ENCODE measurements at regions not wholly inside any gene's neighbourhood (a gene's known extent, or its start where the extent isn't known, plus 50 kb on each side); places are given as distances from the start of the nearest gene placed in this dataset.

DNA sequence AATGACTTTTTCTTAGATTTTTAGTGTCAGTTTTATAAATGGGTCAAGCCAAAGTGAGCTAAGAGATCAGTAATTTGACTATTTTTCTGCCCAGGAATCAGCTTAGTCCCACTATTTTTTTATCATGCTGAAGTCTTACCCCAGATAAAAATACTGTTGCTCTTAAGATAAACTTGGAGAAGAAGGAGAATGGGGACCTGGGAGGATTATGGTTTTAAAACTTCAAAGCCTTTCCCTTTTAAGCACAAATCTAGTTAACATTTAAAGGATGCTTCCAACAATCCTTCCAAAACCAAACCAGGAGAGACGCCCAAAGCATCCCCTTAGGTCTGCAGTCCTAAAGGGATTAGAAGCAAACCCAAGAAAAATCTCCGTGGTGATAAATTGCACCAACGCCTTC is 172.4 kb downstream of the SP3 start:
- H3K27ac Mint-ChIP-seq, result no peak overlapping the region
- no peak for ATAC-seq (replicated peaks)
- no peak overlapping the region for H3K4me3 Mint-ChIP-seq
- peaks cover 38 to 52% of the 10 kb centered on the region in 2 donors for H3K27me3 Mint-ChIP-seq
- H3K9me3 Mint-ChIP-seq, result no peaks in the 10 kb centered on the region
- no peak for DNase-seq
- no peaks in the 10 kb centered on the region for H3K36me3 Mint-ChIP-seq (ENCODE audit: insufficient read depth)
- H3K4me1 Mint-ChIP-seq (ENCODE audit: low read depth in 2 of 2), result no peaks in the 10 kb centered on the region

DNA sequence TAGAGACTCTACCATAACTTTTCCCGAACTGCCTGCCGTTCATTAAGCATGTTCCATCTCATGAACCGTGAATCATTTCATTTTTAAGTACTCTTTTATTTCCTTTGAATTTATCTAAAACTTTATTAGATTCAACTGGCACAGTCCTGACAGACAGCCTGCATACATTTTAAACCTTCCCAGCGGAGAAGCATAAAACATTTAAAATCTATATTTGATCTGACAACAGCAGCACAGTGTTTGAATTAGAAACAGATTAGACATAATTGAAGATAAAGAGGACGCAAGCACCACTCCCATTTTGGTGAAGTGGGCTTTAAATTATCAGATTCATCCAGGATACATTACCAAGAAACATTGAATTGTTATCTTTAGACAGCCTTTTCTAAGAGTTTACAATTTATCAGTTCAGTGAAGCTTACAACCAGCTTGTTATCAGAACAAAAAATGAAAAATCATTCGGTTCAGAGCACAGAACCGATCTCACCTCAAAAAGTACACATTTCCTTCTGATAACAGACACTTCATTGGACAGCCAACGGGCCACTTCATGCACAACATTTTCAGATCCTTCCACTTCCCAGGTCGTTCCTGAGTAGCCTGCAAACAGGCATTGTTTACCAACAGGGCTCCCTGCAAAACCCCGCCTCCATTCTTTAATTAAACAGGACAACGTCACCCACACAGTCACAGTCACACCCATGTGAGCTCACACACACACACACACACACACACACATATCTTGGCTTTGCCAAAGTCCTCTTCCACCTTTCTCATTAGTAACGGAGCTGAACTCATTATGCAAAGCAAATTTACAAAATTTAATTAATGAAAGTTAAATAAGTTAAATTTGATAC is 171.2 kb downstream of the SP3 start:
- Mint-ChIP-seq H3K4me1 (ENCODE audit: low read depth in 2 of 2) (no peaks in the 10 kb centered on the region), H3K36me3 (ENCODE audit: insufficient read depth) (no peaks in the 10 kb centered on the region), H3K27ac (no peak overlapping the region), H3K4me3 (no peak overlapping the region), H3K27me3 (peaks cover 46 to 56% of the 10 kb centered on the region in 2 donors), H3K9me3 (no peaks in the 10 kb centered on the region)
- DNase-seq (no peak), ATAC-seq (replicated peaks) (no peak)

DNA sequence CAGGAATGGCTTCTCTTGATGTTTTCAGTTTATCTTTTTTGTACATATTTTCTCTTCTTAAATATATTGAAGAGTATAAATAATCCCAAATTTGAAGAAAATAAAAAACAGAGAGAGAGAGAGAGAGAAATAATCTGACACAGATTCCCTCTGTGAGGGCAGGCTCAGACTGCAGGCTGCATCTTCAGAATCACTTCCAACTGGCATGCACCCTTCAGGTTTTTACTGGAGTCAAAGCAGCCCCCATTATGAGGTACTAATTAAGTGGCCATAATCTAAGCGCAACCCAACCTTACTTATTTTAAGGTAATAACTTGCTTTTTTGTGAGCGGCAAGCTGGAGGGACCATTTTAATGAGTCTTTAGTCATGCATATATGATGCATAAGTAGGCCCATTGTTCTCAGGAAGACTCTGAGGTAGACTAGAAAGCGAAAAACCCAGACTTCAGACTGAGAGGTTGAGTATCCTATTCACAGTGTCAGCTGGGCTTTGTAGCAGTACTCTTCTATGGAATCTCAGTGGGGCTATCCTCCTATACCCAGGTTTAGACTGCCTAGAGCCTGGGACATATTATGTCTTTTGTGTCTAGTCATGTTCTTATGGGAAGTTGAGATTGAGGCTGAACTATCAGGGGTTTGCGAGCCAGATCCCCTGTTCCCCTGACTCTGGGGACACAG is 167.4 kb downstream of the SP3 start:
- DNase-seq, result no peak
- Mint-ChIP-seq H3K27ac (no peak overlapping the region), H3K9me3 (no peaks in the 10 kb centered on the region), H3K36me3 (ENCODE audit: insufficient read depth) (peaks cover 3% of the 10 kb centered on the region), H3K4me1 (ENCODE audit: low read depth in 2 of 2) (no peaks in the 10 kb centered on the region), H3K27me3 (peaks cover 35 to 41% of the 10 kb centered on the region in 2 donors), H3K4me3 (no peak overlapping the region)
- ATAC-seq (replicated peaks), result no peak

DNA sequence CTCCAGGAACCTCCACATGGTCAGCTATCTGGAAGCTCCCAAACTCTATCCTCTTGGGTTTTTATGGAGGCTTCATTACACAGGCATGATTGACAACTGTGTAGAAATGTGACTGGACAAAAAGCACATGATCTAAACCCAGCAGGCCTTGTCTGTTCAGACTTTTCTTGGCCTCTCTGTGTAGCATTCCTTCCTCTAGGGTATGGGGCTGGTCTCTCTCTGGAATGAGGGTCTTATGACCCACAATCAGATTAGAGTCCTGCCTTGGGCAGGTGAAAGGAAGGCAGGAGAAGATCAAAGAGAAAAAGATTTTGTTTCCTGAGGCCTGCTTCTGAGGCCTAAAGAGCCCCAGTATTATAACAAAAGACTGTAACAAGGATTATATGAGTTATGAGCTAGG is 162.7 kb downstream of the SP3 start:
- DNase-seq (no peak), ATAC-seq (replicated peaks) (no peak)
- Mint-ChIP-seq H3K4me1 (ENCODE audit: low read depth in 2 of 2) (no peaks in the 10 kb centered on the region), H3K4me3 (no peak overlapping the region), H3K27me3 (peaks cover 13 to 35% of the 10 kb centered on the region in 2 donors), H3K9me3 (no peaks in the 10 kb centered on the region), H3K36me3 (ENCODE audit: insufficient read depth) (peaks cover 6% of the 10 kb centered on the region), H3K27ac (no peak overlapping the region)

DNA sequence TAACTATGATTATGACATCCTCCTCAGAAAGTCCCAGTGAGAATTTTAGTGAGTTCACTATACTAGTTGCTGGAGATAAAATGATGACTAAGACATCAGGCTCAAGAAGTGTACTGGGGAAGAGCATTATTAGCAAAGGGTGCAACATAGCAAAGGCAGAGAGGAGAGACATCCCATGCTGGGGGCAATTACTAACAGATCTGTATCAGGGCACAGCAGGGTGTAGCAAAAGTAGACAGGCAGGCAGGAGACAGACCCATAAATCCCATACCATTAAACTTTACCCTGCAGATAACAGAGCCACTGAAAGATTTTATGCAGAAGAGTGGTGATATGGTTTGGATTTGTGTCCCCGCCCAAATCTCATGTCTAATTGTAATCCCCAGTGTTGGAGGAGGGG is 161.7 kb downstream of the SP3 start:
- Mint-ChIP-seq H3K9me3 (no peaks in the 10 kb centered on the region), H3K27ac (no peak overlapping the region), H3K27me3 (peaks cover 8 to 35% of the 10 kb centered on the region in 2 donors), H3K4me1 (ENCODE audit: low read depth in 2 of 2) (no peaks in the 10 kb centered on the region), H3K4me3 (no peak overlapping the region), H3K36me3 (ENCODE audit: insufficient read depth) (peaks cover 6% of the 10 kb centered on the region)
- DNase-seq (no peak), ATAC-seq (replicated peaks) (no peak)

DNA sequence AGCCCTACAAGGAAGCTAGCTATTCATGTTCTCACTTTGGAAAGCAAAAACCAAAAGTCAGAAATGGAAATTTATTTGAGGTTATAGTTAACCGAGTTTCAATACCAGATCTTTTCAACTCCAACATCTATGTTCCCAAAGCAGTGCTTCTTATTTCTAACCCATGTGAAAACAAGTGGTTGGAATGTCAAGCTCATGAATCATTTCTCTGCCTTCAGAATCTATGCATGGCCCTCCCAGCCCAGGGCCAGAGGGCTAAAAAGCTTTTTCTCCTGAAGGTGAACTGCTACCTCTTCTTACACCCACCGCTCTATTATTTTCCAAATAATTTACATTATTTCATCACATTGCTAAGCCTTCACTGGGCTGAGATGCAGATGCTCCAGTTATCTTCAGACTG is 158.4 kb downstream of the SP3 start:
- DNase-seq (no peak), ATAC-seq (replicated peaks) (no peak)
- Mint-ChIP-seq H3K27ac (no peak overlapping the region), H3K9me3 (no peaks in the 10 kb centered on the region), H3K4me3 (no peak overlapping the region), H3K4me1 (ENCODE audit: low read depth in 2 of 2) (no peaks in the 10 kb centered on the region), H3K36me3 (ENCODE audit: insufficient read depth) (peaks cover 3% of the 10 kb centered on the region), H3K27me3 (peaks cover 5 to 46% of the 10 kb centered on the region in 2 donors)

DNA sequence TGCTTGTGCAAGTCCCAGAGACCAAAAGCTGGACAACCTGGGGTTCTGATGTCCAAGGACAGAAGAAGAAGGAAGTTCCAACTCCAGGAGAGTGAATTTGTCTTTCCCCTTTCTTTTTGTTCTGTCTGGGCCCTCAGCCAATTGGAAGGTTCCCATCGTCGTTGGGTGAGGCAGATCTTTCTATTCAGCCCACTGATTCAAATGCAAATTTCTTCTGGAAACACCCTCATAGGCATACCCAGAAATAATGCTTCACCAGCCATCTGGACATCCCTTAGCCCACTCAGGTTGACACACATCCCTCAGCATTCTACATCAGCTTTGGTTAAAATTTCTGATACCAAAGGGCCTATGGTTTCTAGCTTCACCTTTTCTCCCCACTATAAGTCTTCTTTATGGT is 156.5 kb downstream of the SP3 start:
- ATAC-seq (replicated peaks) (no peak), DNase-seq (no peak)
- no peaks in the 10 kb centered on the region for H3K9me3 Mint-ChIP-seq

DNA sequence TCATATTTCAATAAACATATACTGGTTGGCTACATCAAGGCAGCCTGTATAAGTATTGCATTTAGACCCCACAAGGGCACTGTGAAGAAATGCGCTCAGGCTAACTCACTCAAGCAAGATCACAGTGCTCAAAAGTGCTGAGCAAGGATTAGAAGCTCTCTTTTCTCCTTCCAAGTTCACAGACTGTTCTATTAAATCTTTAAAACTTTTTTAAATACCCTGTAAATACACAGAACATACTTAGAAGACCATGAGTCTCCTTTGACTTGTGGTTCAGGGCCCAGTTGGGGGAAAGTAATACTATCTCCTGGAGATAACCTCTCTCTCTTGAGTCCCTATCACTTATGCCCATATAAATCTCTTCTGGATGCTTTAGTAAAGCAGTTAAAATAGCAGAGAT is 152.9 kb downstream of the SP3 start:
- Mint-ChIP-seq H3K36me3 (ENCODE audit: insufficient read depth) (no peaks in the 10 kb centered on the region), H3K9me3 (no peaks in the 10 kb centered on the region), H3K27ac (no peak overlapping the region), H3K27me3 (peaks cover 30 to 32% of the 10 kb centered on the region in 2 donors), H3K4me1 (ENCODE audit: low read depth in 2 of 2) (no peaks in the 10 kb centered on the region), H3K4me3 (no peak overlapping the region)
- DNase-seq, result no peak
- ATAC-seq (replicated peaks), result no peak

More for the DNA sequence above, 156.5 kb downstream of the SP3 start:
- H3K27ac Mint-ChIP-seq, result no peak overlapping the region
- H3K4me3 Mint-ChIP-seq, result no peak overlapping the region
- peaks cover 3% of the 10 kb centered on the region for H3K36me3 Mint-ChIP-seq (ENCODE audit: insufficient read depth)
- no peaks in the 10 kb centered on the region for H3K4me1 Mint-ChIP-seq (ENCODE audit: low read depth in 2 of 2)
- H3K27me3 Mint-ChIP-seq, result peaks cover 12 to 43% of the 10 kb centered on the region in 2 donors

DNA sequence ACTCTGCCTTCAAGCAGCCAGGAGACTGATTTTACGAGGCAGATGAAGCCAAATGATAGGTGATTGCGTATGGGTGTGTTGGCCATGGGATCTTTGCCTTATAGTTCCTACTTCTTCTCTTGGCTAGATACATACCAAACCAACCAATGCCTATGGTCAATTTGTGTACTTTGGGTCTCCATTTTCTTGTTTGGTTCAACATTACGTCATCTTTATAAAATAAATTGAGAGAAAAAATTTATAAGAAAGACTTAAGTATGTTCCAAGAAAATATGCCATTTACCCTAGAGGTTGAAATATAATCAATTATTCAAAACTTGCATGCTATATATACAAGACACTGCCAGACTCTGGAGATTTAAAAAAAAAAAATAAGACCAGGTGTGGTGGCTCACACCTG is 150.9 kb downstream of the SP3 start:
- Mint-ChIP-seq H3K4me3 (no peak overlapping the region), H3K36me3 (ENCODE audit: insufficient read depth) (no peaks in the 10 kb centered on the region), H3K27ac (no peak overlapping the region), H3K27me3 (peaks cover 23 to 25% of the 10 kb centered on the region in 2 donors), H3K4me1 (ENCODE audit: low read depth in 2 of 2) (no peaks in the 10 kb centered on the region), H3K9me3 (no peaks in the 10 kb centered on the region)
- ATAC-seq (replicated peaks) (no peak), DNase-seq (no peak)

DNA sequence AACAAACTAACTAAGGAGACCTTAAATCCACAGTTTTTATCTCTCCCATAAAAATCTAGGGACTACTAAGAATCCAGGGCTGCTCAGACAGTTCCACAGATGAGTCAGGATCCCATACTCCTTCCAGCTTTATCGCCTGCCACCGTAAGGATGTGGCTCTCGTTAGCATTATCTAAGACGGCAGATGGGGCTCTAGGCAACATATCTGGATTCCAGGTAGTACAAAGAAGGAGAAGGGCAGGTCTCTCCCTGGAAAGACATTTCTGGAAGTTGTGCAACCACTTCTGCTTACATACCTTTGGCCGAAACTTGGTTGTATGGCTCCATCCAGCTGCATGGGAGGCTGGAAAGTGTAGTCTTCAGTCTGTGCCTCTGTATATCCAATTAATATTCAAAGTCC is 149.4 kb downstream of the SP3 start:
- peaks cover 25 to 30% of the 10 kb centered on the region in 2 donors for H3K27me3 Mint-ChIP-seq
- no peaks in the 10 kb centered on the region for H3K4me1 Mint-ChIP-seq (ENCODE audit: low read depth in 2 of 2)
- no peak overlapping the region for H3K27ac Mint-ChIP-seq
- no peak for ATAC-seq (replicated peaks)
- H3K4me3 Mint-ChIP-seq, result no peak overlapping the region
- no peaks in the 10 kb centered on the region for H3K36me3 Mint-ChIP-seq (ENCODE audit: insufficient read depth)
- DNase-seq, result no peak
- H3K9me3 Mint-ChIP-seq, result no peaks in the 10 kb centered on the region

DNA sequence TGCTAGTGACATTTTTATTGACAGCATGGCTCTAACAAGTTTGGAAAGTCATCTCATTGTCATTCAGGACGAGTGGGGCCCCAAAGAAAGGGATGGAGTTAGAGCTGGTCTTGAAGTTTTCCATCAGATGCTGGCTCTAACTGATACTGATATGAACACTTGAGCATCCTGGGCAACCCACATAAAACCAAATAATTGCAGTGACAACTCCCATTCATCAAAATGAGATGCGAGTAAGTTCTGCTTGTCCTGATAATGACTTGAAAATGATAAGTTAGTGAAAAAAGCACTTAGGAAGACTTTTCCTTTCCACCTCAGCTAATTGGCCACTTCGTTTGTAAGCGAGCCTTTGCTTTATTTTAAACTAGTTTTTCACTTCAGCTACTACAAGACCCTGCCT is 147.6 kb downstream of the SP3 start:
- no peak for DNase-seq
- Mint-ChIP-seq H3K4me1 (ENCODE audit: low read depth in 2 of 2) (no peaks in the 10 kb centered on the region), H3K4me3 (no peak overlapping the region), H3K27ac (no peak overlapping the region), H3K27me3 (peaks cover 34 to 37% of the 10 kb centered on the region in 2 donors), H3K9me3 (no peaks in the 10 kb centered on the region), H3K36me3 (ENCODE audit: insufficient read depth) (no peaks in the 10 kb centered on the region)
- no peak for ATAC-seq (replicated peaks)

DNA sequence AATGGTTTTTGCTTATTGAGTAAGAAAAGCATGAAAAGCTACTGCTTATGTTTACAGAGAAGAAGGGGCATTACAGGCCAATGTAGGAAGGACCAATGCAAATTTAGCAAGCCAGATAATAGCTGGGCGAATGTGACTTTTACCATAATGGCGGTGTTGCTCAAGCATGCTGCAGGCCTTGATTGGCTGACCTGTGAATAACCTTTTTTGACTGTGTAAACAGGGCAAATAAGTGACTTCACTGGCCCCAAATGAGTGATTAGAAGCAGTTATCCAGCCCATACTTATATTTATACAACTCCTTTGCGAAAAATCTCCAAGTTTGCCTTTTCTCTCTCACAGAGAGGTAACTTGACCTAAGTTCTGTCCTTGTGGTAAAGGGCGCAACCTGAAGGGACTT is 146.9 kb downstream of the SP3 start:
- no peak overlapping the region for H3K27ac Mint-ChIP-seq

DNA sequence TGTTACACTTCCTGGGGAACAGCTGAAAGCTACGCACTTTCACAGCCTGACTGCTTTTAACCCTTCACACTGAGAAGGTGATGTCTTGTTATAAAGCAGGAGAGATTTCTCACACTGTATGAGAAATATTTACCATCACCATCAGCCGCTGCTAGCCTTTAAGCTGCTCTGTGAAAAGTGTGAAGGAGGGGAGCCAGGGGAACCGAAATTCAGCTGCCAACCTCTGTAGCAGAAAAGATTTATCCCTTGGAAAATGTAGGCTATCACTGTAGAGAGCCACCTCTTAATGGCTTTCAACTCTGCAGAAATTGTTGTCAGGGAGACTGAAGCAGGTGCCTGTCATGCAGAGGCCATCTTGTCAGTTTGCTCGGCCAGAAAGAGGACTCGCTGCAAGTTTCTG is 145.3 kb downstream of the SP3 start:
- no peaks in the 10 kb centered on the region for H3K9me3 Mint-ChIP-seq
- peaks cover 36 to 50% of the 10 kb centered on the region in 2 donors for H3K27me3 Mint-ChIP-seq
- H3K4me3 Mint-ChIP-seq, result no peak overlapping the region
- no peaks in the 10 kb centered on the region for H3K36me3 Mint-ChIP-seq (ENCODE audit: insufficient read depth)
- ATAC-seq (replicated peaks) (no peak), DNase-seq (no peak)
- no peak overlapping the region for H3K27ac Mint-ChIP-seq
- H3K4me1 Mint-ChIP-seq (ENCODE audit: low read depth in 2 of 2), result no peaks in the 10 kb centered on the region

More for the DNA sequence above, 146.9 kb downstream of the SP3 start:
- ATAC-seq (replicated peaks) (no peak), DNase-seq (no peak)
- no peak overlapping the region for H3K4me3 Mint-ChIP-seq
- H3K4me1 Mint-ChIP-seq (ENCODE audit: low read depth in 2 of 2), result no peaks in the 10 kb centered on the region
- no peaks in the 10 kb centered on the region for H3K9me3 Mint-ChIP-seq
- no peaks in the 10 kb centered on the region for H3K36me3 Mint-ChIP-seq (ENCODE audit: insufficient read depth)
- peaks cover 38 to 41% of the 10 kb centered on the region in 2 donors for H3K27me3 Mint-ChIP-seq

DNA sequence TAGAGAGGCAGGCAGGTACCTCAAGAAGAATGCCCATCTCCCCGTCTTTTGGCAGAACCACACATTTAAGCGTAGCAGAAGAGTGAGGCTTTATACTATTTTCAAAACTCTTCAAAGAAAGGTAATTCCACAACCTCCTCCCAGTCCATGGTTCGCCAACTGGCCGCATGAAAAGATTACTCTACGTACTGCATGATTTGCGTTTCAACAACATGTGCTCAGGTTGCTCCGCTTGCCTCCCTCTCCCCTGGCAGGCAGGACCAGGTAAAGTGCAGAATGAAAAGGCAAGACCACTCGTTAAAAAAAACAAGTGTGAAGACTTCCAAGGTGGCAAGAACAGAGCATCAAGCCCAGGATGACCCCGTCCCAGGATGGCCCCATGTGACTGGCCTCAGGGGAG is 143.7 kb downstream of the SP3 start:
- no peak for ATAC-seq (replicated peaks)
- Mint-ChIP-seq H3K27ac (no peak overlapping the region), H3K9me3 (no peaks in the 10 kb centered on the region), H3K27me3 (peaks cover 25 to 58% of the 10 kb centered on the region in 2 donors), H3K4me3 (no peak overlapping the region), H3K36me3 (ENCODE audit: insufficient read depth) (no peaks in the 10 kb centered on the region), H3K4me1 (ENCODE audit: low read depth in 2 of 2) (no peaks in the 10 kb centered on the region)
- DNase-seq, result no peak

Data from effector memory CD8-positive, alpha-beta T cell (primary cell).